ENCODE measurements at regions not wholly inside any gene's neighbourhood (a gene's known extent, or its start where the extent isn't known, plus 50 kb on each side); places are given as distances from the start of the nearest gene placed in this dataset.
A peak's percentile ranks its signal among the peaks of the same experiment; 100 is the strongest.

- Histone ChIP-seq H3K4me2 (ENCODE audit: low read depth, low read length, poor library complexity, severe bottlenecking) (no peak overlapping the region), H3K4me3 (ENCODE audit: low read length) (no peak overlapping the region), H3K27me3 (ENCODE audit: low read length) (no peaks in the 10 kb centered on the region), H3K79me2 (ENCODE audit: low read length) (no peaks in the 10 kb centered on the region), H3K36me3 (ENCODE audit: insufficient read depth, low read length) (no peaks in the 10 kb centered on the region), H2AFZ (ENCODE audit: low read length) (no peak overlapping the region), H3K9me3 (ENCODE audit: low read length) (no peaks in the 10 kb centered on the region), H4K20me1 (ENCODE audit: insufficient read depth, low read depth, low read length) (no peaks in the 10 kb centered on the region), H3K9me2 (replicated peaks; ENCODE audit: insufficient read depth, low read length) (no peaks in the 10 kb centered on the region), H3K4me1 (ENCODE audit: low read length) (no peaks in the 10 kb centered on the region), H3K9ac (ENCODE audit: low read length) (no peak overlapping the region), H3K27ac (ENCODE audit: low read length) (no peak overlapping the region)
- DNase-seq: no peak
Measured at GRCh38 chr1:58926152-58926551, 142.3 kb upstream of the JUN start.

GRCh38 chr1:58927041-58927721 is 143.3 kb upstream of the JUN start:
- no peaks in the 10 kb centered on the region for H4K20me1 ChIP-seq (ENCODE audit: insufficient read depth, low read depth, low read length)
- H3K79me2 ChIP-seq (ENCODE audit: low read length): no peaks in the 10 kb centered on the region
- H3K9me3 ChIP-seq (ENCODE audit: low read length): no peaks in the 10 kb centered on the region
- no peak overlapping the region for H3K27ac ChIP-seq (ENCODE audit: low read length)
- no peaks in the 10 kb centered on the region for H3K27me3 ChIP-seq (ENCODE audit: low read length)
- H3K4me2 ChIP-seq (ENCODE audit: low read depth, low read length, poor library complexity, severe bottlenecking): no peak overlapping the region
- no peaks in the 10 kb centered on the region for H3K4me1 ChIP-seq (ENCODE audit: low read length)
- H3K36me3 ChIP-seq (ENCODE audit: insufficient read depth, low read length): no peaks in the 10 kb centered on the region
- H3K9me2 ChIP-seq (replicated peaks; ENCODE audit: insufficient read depth, low read length): no peaks in the 10 kb centered on the region
- H2AFZ ChIP-seq (ENCODE audit: low read length): no peak overlapping the region
- no peak overlapping the region for H3K4me3 ChIP-seq (ENCODE audit: low read length)
- DNase-seq: peak; percentile 23
- no peak overlapping the region for H3K9ac ChIP-seq (ENCODE audit: low read length)

GRCh38 chr1:58927722-58928085 is 143.9 kb upstream of the JUN start:
- no peak overlapping the region for H3K4me2 ChIP-seq (ENCODE audit: low read depth, low read length, poor library complexity, severe bottlenecking)
- no peak overlapping the region for H3K9ac ChIP-seq (ENCODE audit: low read length)

GRCh38 chr1:58928514-58928913 is 144.7 kb upstream of the JUN start:
- Histone ChIP-seq H3K9me3 (ENCODE audit: low read length) (no peaks in the 10 kb centered on the region), H3K79me2 (ENCODE audit: low read length) (no peaks in the 10 kb centered on the region), H3K9ac (ENCODE audit: low read length) (no peak overlapping the region), H3K4me1 (ENCODE audit: low read length) (no peaks in the 10 kb centered on the region), H3K36me3 (ENCODE audit: insufficient read depth, low read length) (no peaks in the 10 kb centered on the region), H2AFZ (ENCODE audit: low read length) (no peak overlapping the region), H3K27me3 (ENCODE audit: low read length) (no peaks in the 10 kb centered on the region), H3K4me3 (ENCODE audit: low read length) (no peak overlapping the region), H3K9me2 (replicated peaks; ENCODE audit: insufficient read depth, low read length) (no peaks in the 10 kb centered on the region), H4K20me1 (ENCODE audit: insufficient read depth, low read depth, low read length) (no peaks in the 10 kb centered on the region), H3K27ac (ENCODE audit: low read length) (no peak overlapping the region), H3K4me2 (ENCODE audit: low read depth, low read length, poor library complexity, severe bottlenecking) (no peak overlapping the region)
- DNase-seq: peak; percentile 19

More at GRCh38 chr1:58927722-58928085, 143.9 kb upstream of the JUN start:
- Histone ChIP-seq H4K20me1 (ENCODE audit: insufficient read depth, low read depth, low read length) (no peaks in the 10 kb centered on the region), H3K4me1 (ENCODE audit: low read length) (no peaks in the 10 kb centered on the region), H3K4me3 (ENCODE audit: low read length) (no peak overlapping the region), H3K36me3 (ENCODE audit: insufficient read depth, low read length) (no peaks in the 10 kb centered on the region), H3K79me2 (ENCODE audit: low read length) (no peaks in the 10 kb centered on the region), H3K27ac (ENCODE audit: low read length) (no peak overlapping the region), H3K27me3 (ENCODE audit: low read length) (no peaks in the 10 kb centered on the region), H3K9me2 (replicated peaks; ENCODE audit: insufficient read depth, low read length) (no peaks in the 10 kb centered on the region), H2AFZ (ENCODE audit: low read length) (no peak overlapping the region), H3K9me3 (ENCODE audit: low read length) (no peaks in the 10 kb centered on the region)
- no peak for DNase-seq

- Histone ChIP-seq H3K79me2 (ENCODE audit: low read length) (no peaks in the 10 kb centered on the region), H3K9ac (ENCODE audit: low read length) (no peak overlapping the region), H3K4me3 (ENCODE audit: low read length) (no peak overlapping the region), H3K9me2 (replicated peaks; ENCODE audit: insufficient read depth, low read length) (no peaks in the 10 kb centered on the region), H2AFZ (ENCODE audit: low read length) (no peak overlapping the region), H3K27ac (ENCODE audit: low read length) (no peak overlapping the region), H3K27me3 (ENCODE audit: low read length) (no peaks in the 10 kb centered on the region), H3K36me3 (ENCODE audit: insufficient read depth, low read length) (no peaks in the 10 kb centered on the region), H3K4me1 (ENCODE audit: low read length) (no peaks in the 10 kb centered on the region), H3K4me2 (ENCODE audit: low read depth, low read length, poor library complexity, severe bottlenecking) (no peak overlapping the region), H3K9me3 (ENCODE audit: low read length) (no peaks in the 10 kb centered on the region), H4K20me1 (ENCODE audit: insufficient read depth, low read depth, low read length) (no peaks in the 10 kb centered on the region)
- DNase-seq: no peak
Measured at GRCh38 chr1:58929671-58930325, 146.0 kb upstream of the JUN start.

GRCh38 chr1:58931024-58931423 is 147.2 kb upstream of the JUN start:
- Histone ChIP-seq H3K4me2 (ENCODE audit: low read depth, low read length, poor library complexity, severe bottlenecking) (no peak overlapping the region), H4K20me1 (ENCODE audit: insufficient read depth, low read depth, low read length) (no peaks in the 10 kb centered on the region), H3K4me1 (ENCODE audit: low read length) (no peaks in the 10 kb centered on the region), H3K36me3 (ENCODE audit: insufficient read depth, low read length) (no peaks in the 10 kb centered on the region), H3K9ac (ENCODE audit: low read length) (no peak overlapping the region), H3K79me2 (ENCODE audit: low read length) (no peaks in the 10 kb centered on the region), H3K9me2 (replicated peaks; ENCODE audit: insufficient read depth, low read length) (no peaks in the 10 kb centered on the region), H2AFZ (ENCODE audit: low read length) (no peak overlapping the region), H3K4me3 (ENCODE audit: low read length) (no peak overlapping the region), H3K27ac (ENCODE audit: low read length) (no peak overlapping the region), H3K9me3 (ENCODE audit: low read length) (no peaks in the 10 kb centered on the region), H3K27me3 (ENCODE audit: low read length) (no peaks in the 10 kb centered on the region; the same call in 1 of the 2 replicates)
- peak; percentile 15 for DNase-seq

GRCh38 chr1:58931756-58932155 is 147.9 kb upstream of the JUN start:
- Histone ChIP-seq H4K20me1 (ENCODE audit: insufficient read depth, low read depth, low read length) (no peaks in the 10 kb centered on the region), H3K27me3 (ENCODE audit: low read length) (no peaks in the 10 kb centered on the region; the same call in 1 of the 2 replicates), H3K4me1 (ENCODE audit: low read length) (no peaks in the 10 kb centered on the region), H3K36me3 (ENCODE audit: insufficient read depth, low read length) (no peaks in the 10 kb centered on the region), H3K4me2 (ENCODE audit: low read depth, low read length, poor library complexity, severe bottlenecking) (no peak overlapping the region), H3K4me3 (ENCODE audit: low read length) (no peak overlapping the region), H3K9me2 (replicated peaks; ENCODE audit: insufficient read depth, low read length) (no peaks in the 10 kb centered on the region), H3K9me3 (ENCODE audit: low read length) (no peaks in the 10 kb centered on the region), H3K9ac (ENCODE audit: low read length) (no peak overlapping the region), H3K27ac (ENCODE audit: low read length) (no peak overlapping the region), H2AFZ (ENCODE audit: low read length) (no peak overlapping the region), H3K79me2 (ENCODE audit: low read length) (no peaks in the 10 kb centered on the region)
- DNase-seq: no peak

GRCh38 chr1:58932859-58933598 is 149.2 kb upstream of the JUN start:
- Histone ChIP-seq H3K27me3 (ENCODE audit: low read length) (no peaks in the 10 kb centered on the region; the same call in 1 of the 2 replicates), H3K9ac (ENCODE audit: low read length) (no peak overlapping the region), H3K36me3 (ENCODE audit: insufficient read depth, low read length) (no peaks in the 10 kb centered on the region), H2AFZ (ENCODE audit: low read length) (no peak overlapping the region), H3K4me1 (ENCODE audit: low read length) (no peaks in the 10 kb centered on the region), H3K9me2 (replicated peaks; ENCODE audit: insufficient read depth, low read length) (no peaks in the 10 kb centered on the region), H3K79me2 (ENCODE audit: low read length) (no peaks in the 10 kb centered on the region), H3K4me3 (ENCODE audit: low read length) (no peak overlapping the region), H3K9me3 (ENCODE audit: low read length) (no peaks in the 10 kb centered on the region), H3K27ac (ENCODE audit: low read length) (no peak overlapping the region), H3K4me2 (ENCODE audit: low read depth, low read length, poor library complexity, severe bottlenecking) (no peak overlapping the region), H4K20me1 (ENCODE audit: insufficient read depth, low read depth, low read length) (no peaks in the 10 kb centered on the region)
- no peak for DNase-seq

Data from Karpas-422 (cell line).